HG02973 (cell line): ENCODE measurements at regions not wholly inside any gene's neighbourhood (a gene's known extent, or its start where the extent isn't known, plus 50 kb on each side); places are given as distances from the start of the nearest gene placed in this dataset.

Experiments
- ATAC-seq: cut with Tn5 transposase; IDR thresholded peaks from one replicate; pipeline ENCODE4 v1.9.1; 2021; ENCODE audit warnings: moderate library complexity; ENCODE audit not compliant: unreplicated experiment

GRCh38 chr15:96716478-96716877, 386.0 kb downstream of the NR2F2 start:
- no peak for ATAC-seq

- no peak for ATAC-seq
These were observed 389.8 kb downstream of the NR2F2 start for GRCh38 chr15:96720251-96720650.

GRCh38 chr15:96720656-96721055, 390.2 kb downstream of the NR2F2 start:
- no peak for ATAC-seq

GRCh38 chr15:96728591-96728990, 398.1 kb downstream of the NR2F2 start:
- no peak for ATAC-seq

- no peak for ATAC-seq
These were observed 402.2 kb downstream of the NR2F2 start for GRCh38 chr15:96732704-96733103.

GRCh38 chr15:96733721-96734120, 403.2 kb downstream of the NR2F2 start:
- no peak for ATAC-seq

GRCh38 chr15:96735632-96736240, 405.2 kb downstream of the NR2F2 start:
- no peak for ATAC-seq

- ATAC-seq: no peak
These were observed 405.9 kb downstream of the NR2F2 start for GRCh38 chr15:96736384-96736783.

GRCh38 chr15:96737408-96737807, 406.9 kb downstream of the NR2F2 start:
- no peak for ATAC-seq

GRCh38 chr15:96746665-96747064, 416.2 kb downstream of the NR2F2 start:
- no peak for ATAC-seq

- no peak for ATAC-seq
These were observed 416.8 kb downstream of the NR2F2 start for GRCh38 chr15:96747291-96747690.

GRCh38 chr15:96750361-96750760, 419.9 kb downstream of the NR2F2 start:
- ATAC-seq: no peak

- no peak for ATAC-seq
These were observed 425.6 kb downstream of the NR2F2 start for GRCh38 chr15:96756146-96756545.

GRCh38 chr15:96756656-96757055, 426.2 kb downstream of the NR2F2 start:
- ATAC-seq: no peak

- no peak for ATAC-seq
These were observed 432.1 kb downstream of the NR2F2 start for GRCh38 chr15:96762566-96762965.

- no peak for ATAC-seq
These were observed 434.0 kb downstream of the NR2F2 start for GRCh38 chr15:96764501-96764900.

- no peak for ATAC-seq
These were observed 434.4 kb downstream of the NR2F2 start for GRCh38 chr15:96764946-96765345.

- no peak for ATAC-seq
These were observed 435.9 kb downstream of the NR2F2 start for GRCh38 chr15:96766366-96766765.

GRCh38 chr15:96767703-96768434, 437.4 kb downstream of the NR2F2 start:
- ATAC-seq: no peak

- ATAC-seq: no peak
These were observed 437.9 kb downstream of the NR2F2 start for GRCh38 chr15:96768435-96768789.

- no peak for ATAC-seq
These were observed 440.5 kb downstream of the NR2F2 start for GRCh38 chr15:96771035-96771434.

GRCh38 chr15:96774216-96774615, 443.7 kb downstream of the NR2F2 start:
- no peak for ATAC-seq

GRCh38 chr15:96783746-96784145, 453.2 kb downstream of the NR2F2 start:
- no peak for ATAC-seq
